ENCODE measurements at regions not wholly inside any gene's neighbourhood (a gene's known extent, or its start where the extent isn't known, plus 50 kb on each side); places are given as distances from the start of the nearest gene placed in this dataset.

- H3K4me1 ChIP-seq, result no peaks in the 10 kb centered on the region
- intact Hi-C loops (cut with DNase I), result no loop called here
- WGBS, 4 donors, result 95 to 98% (median 96%) methylated on average over 3 of the region's 3 CpGs
- H3K9me3 ChIP-seq, result no peaks in the 10 kb centered on the region
- no peak overlapping the region for H3K4me3 ChIP-seq
- no peak overlapping the region for H3K27ac ChIP-seq
- H3K27me3 ChIP-seq, result no peaks in the 10 kb centered on the region
- TF ChIP-seq, protein P1, sequence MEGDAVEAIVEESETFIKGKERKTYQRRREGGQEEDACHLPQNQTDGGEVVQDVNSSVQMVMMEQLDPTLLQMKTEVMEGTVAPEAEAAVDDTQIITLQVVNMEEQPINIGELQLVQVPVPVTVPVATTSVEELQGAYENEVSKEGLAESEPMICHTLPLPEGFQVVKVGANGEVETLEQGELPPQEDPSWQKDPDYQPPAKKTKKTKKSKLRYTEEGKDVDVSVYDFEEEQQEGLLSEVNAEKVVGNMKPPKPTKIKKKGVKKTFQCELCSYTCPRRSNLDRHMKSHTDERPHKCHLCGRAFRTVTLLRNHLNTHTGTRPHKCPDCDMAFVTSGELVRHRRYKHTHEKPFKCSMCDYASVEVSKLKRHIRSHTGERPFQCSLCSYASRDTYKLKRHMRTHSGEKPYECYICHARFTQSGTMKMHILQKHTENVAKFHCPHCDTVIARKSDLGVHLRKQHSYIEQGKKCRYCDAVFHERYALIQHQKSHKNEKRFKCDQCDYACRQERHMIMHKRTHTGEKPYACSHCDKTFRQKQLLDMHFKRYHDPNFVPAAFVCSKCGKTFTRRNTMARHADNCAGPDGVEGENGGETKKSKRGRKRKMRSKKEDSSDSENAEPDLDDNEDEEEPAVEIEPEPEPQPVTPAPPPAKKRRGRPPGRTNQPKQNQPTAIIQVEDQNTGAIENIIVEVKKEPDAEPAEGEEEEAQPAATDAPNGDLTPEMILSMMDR (IDR thresholded peaks at IDR 0.05), result no peak
- TF ChIP-seq POLR2A (IDR thresholded peaks at IDR 0.05), result no peak
- H3K36me3 ChIP-seq, result no peaks in the 10 kb centered on the region
- ATAC-seq (no peak), DNase-seq (no peak)
Measured at GRCh38 chr21:15149600-15150224, 84.9 kb upstream of the NRIP1 start.

DNA sequence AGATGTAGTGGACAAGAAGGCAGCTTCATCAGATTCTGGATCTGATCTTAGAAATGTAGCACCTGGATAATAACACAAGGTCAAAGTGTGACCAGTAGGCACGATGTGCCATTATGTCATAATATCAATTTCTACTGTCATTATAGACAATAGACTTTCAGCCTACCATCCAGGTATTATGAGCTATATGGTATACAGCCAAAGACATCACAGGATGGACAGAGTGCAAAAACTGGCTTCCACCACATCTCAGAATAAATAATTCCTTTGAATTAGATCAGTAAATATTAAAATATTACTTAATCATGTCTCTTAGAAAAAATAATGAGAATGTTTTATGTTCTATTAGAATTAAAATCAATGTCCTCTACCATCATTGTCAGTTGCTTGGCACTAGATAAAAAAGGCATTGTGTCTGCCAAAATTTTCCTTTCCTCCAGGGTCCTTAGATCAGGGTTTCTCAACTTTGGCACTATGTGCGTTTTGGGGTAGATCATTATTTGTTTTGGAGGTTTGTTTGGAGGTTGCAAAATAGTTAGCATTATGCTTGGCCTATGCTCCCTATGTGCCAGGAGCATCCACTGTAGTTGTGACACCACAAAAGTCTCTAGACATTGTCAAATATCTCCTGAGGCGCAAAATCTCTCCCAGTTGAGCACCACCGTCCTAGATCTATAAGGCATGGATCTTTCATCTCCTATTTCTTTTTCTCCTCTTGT lies 86.7 kb upstream of the NRIP1 start:
- Histone ChIP-seq H3K27me3 (no peaks in the 10 kb centered on the region), H3K9me3 (peaks cover 0 to under 1% (median 0%) of the 10 kb centered on the region in 12 donors)
- ATAC-seq, result no peak

GRCh38 chr21:15152591-15152990 lies 87.8 kb upstream of the NRIP1 start:
- ATAC-seq, result no peak
- Histone ChIP-seq H3K4me1 (peaks cover 0 to 3% (median 0%) of the 10 kb centered on the region in 12 donors), H3K27me3 (no peaks in the 10 kb centered on the region), H3K36me3 (no peaks in the 10 kb centered on the region), H3K9me3 (peaks cover 0 to 8% (median 0%) of the 10 kb centered on the region in 12 donors), H3K27ac (no peak overlapping the region), H3K4me3 (no peak overlapping the region)
- TF ChIP-seq, protein P1 (IDR thresholded peaks at IDR 0.05), result no peak
- TF ChIP-seq POLR2A (IDR thresholded peaks at IDR 0.05), result no peak
- DNase-seq, result no peak
- intact Hi-C loops (cut with DNase I), result no loop called here
- 69 to 77% (median 75%) methylated on average over 3 of the region's 3 CpGs for WGBS, 4 donors

More for the DNA sequence above, 86.7 kb upstream of the NRIP1 start:
- TF ChIP-seq, protein P1 (IDR thresholded peaks at IDR 0.05), result no peak
- TF ChIP-seq POLR2A (IDR thresholded peaks at IDR 0.05), result no peak
- Histone ChIP-seq H3K4me3 (no peak overlapping the region), H3K36me3 (no peaks in the 10 kb centered on the region), H3K27ac (no peak overlapping the region), H3K4me1 (peaks cover 0 to 3% (median 0%) of the 10 kb centered on the region in 12 donors)
- 81 to 90% (median 83%) methylated on average over 4 of the region's 4 CpGs for WGBS, 4 donors
- intact Hi-C loops (cut with DNase I), result no loop called here
- no peak for DNase-seq

GRCh38 chr21:15159382-15160020 lies 94.7 kb upstream of the NRIP1 start:
- 51 to 68% (median 56%) methylated on average over 2 of the region's 2 CpGs for WGBS, 4 donors
- H3K4me3 ChIP-seq, result no peak overlapping the region
- DNase-seq (no peak), ATAC-seq (no peak)
- H3K27me3 ChIP-seq, result no peaks in the 10 kb centered on the region
- no peak overlapping the region for H3K27ac ChIP-seq
- peaks cover 0 to 9% (median 0%) of the 10 kb centered on the region in 12 donors for H3K4me1 ChIP-seq
- TF ChIP-seq, protein P1 (IDR thresholded peaks at IDR 0.05), result no peak
- TF ChIP-seq POLR2A (IDR thresholded peaks at IDR 0.05), result no peak
- H3K36me3 ChIP-seq, result no peaks in the 10 kb centered on the region
- peaks cover 0 to 8% (median 0%) of the 10 kb centered on the region in 12 donors for H3K9me3 ChIP-seq
- intact Hi-C loops (cut with DNase I), result no loop called here

Measured in heart left ventricle (tissue), 16 donors.